PC-3 (cell line): ENCODE measurements at regions not wholly inside any gene's neighbourhood (a gene's known extent, or its start where the extent isn't known, plus 50 kb on each side); places are given as distances from the start of the nearest gene placed in this dataset.
A peak's percentile ranks its signal among the peaks of the same experiment; 100 is the strongest.

Experiments
- ATAC-seq: fragments of 200-7000 bp; cut with Tn5 transposase; 2 replicates; pipeline ENCODE4 v1.9.1; 2020; ENCODE audit warnings: mild to moderate bottlenecking, moderate library complexity
- BruUV-seq: library from RNA; stranded (reverse); fragments of 400-500 nt; replicated peaks from 2 replicates; lab custom pipeline; 2021; lab: Mats Ljungman, UMichigan
- CTCF ChIA-PET: fragments of 300-600 bp; sonication (Branson Sonifier 250); formaldehyde crosslinking; loops from one replicate; lab custom pipeline; 2022; ENCODE audit warnings: antibody characterized with exemption; lab: Charles Lee
- POLR2A ChIA-PET: fragments of 300-600 bp; sonication (Branson Sonifier 250); formaldehyde crosslinking; loops from one replicate; lab custom pipeline; 2022; ENCODE audit warnings: antibody characterized with exemption; ENCODE audit not compliant: unreplicated experiment; lab: Charles Lee
- DNase-seq: peaks from one replicate; pipeline ENCODE4 v3.0.0-alpha.2; 2015
- H2AFZ ChIP-seq: fragments of 300-600 bp; sonication (generic); 2 replicates; pipeline ENCODE4 v1.6.0; 2016; ENCODE audit warnings: antibody characterized with exemption, low read length
- H3F3A ChIP-seq: fragments of 300-600 bp; sonication (generic); one replicate; pipeline ENCODE4 v1.6.0; 2017; ENCODE audit warnings: antibody characterized with exemption, low read length, control low read depth, mild to moderate bottlenecking; ENCODE audit not compliant: unreplicated experiment
- H3K27ac ChIP-seq: fragments of 300-600 bp; sonication (generic); 2 replicates; pipeline ENCODE4 v1.5.1; 2016; ENCODE audit warnings: mild to moderate bottlenecking, low read length
- H3K27me3 ChIP-seq: fragments of 300-600 bp; sonication (generic); 2 replicates; pipeline ENCODE4 v1.6.1; 2016; ENCODE audit warnings: low read length, mixed read lengths
- H3K36me3 ChIP-seq: fragments of 300-600 bp; sonication (generic); 2 replicates; pipeline ENCODE4 v1.6.1; 2016; ENCODE audit warnings: low read depth, mixed run types, low read length, mixed read lengths
- H3K4me1 ChIP-seq: fragments of 300-600 bp; sonication (generic); 2 replicates; pipeline ENCODE4 v1.5.1; 2016; ENCODE audit warnings: low read length; ENCODE audit not compliant: insufficient read depth
- H3K4me2 ChIP-seq: fragments of 300-600 bp; sonication (generic); 2 replicates; pipeline ENCODE4 v1.6.0; 2016; ENCODE audit warnings: low read length
- H3K4me3 ChIP-seq: fragments of 300-600 bp; sonication (generic); 2 replicates; pipeline ENCODE4 v1.5.1; 2016; ENCODE audit warnings: mild to moderate bottlenecking, low read length, mixed read lengths
- H3K79me2 ChIP-seq: fragments of 300-600 bp; sonication (generic); 2 replicates; pipeline ENCODE4 v1.6.1; 2017; ENCODE audit warnings: low read length, mixed read lengths
- H3K9ac ChIP-seq: fragments of 300-600 bp; sonication (generic); 2 replicates; pipeline ENCODE4 v1.6.0; 2016; ENCODE audit warnings: mild to moderate bottlenecking, low read length
- H3K9me2 ChIP-seq: fragments of 300-600 bp; sonication (generic); replicated peaks from 2 replicates; pipeline ENCODE4 v1.6.1; 2016; ENCODE audit warnings: mixed run types, low read length, mixed read lengths
- H3K9me3 ChIP-seq: fragments of 300-600 bp; sonication (generic); 2 replicates; pipeline ENCODE4 v1.6.1; 2016; ENCODE audit warnings: low read length, mixed read lengths
- H4K20me1 ChIP-seq: fragments of 300-600 bp; sonication (generic); 2 replicates; pipeline ENCODE4 v1.6.1; 2016; ENCODE audit warnings: low read length, mixed read lengths
- EZH2 ChIP-seq: fragments of 300-600 bp; sonication (generic); IDR thresholded peaks from one replicate; pipeline ENCODE4 v1.6.1; 2017; ENCODE audit warnings: antibody characterized with exemption, mild to moderate bottlenecking, low read length; ENCODE audit not compliant: unreplicated experiment
- EZH2phosphoT487 ChIP-seq: fragments of 300-600 bp; sonication (generic); IDR thresholded peaks from 2 replicates; pipeline ENCODE4 v1.6.1; 2018; ENCODE audit warnings: mild to moderate bottlenecking, antibody characterized with exemption, low read length, borderline replicate concordance
- intact Hi-C: fragments of 100-400 bp; cut with micrococcal nuclease; formaldehyde crosslinking; loops from 2 replicates; pipeline ENCODE4 v1.9.0; 2023
- TF ChIP-seq, protein P1 (sequence below): fragments of 300-600 bp; sonication (generic); conservative IDR thresholded peaks from 2 replicates; pipeline ENCODE4 v1.5.1; 2017; ENCODE audit warnings: antibody characterized with exemption, low read depth, mild to moderate bottlenecking, low read length

- TF ChIP-seq EZH2 (no peak), EZH2phosphoT487 (no peak)
- TF ChIP-seq, protein P1, sequence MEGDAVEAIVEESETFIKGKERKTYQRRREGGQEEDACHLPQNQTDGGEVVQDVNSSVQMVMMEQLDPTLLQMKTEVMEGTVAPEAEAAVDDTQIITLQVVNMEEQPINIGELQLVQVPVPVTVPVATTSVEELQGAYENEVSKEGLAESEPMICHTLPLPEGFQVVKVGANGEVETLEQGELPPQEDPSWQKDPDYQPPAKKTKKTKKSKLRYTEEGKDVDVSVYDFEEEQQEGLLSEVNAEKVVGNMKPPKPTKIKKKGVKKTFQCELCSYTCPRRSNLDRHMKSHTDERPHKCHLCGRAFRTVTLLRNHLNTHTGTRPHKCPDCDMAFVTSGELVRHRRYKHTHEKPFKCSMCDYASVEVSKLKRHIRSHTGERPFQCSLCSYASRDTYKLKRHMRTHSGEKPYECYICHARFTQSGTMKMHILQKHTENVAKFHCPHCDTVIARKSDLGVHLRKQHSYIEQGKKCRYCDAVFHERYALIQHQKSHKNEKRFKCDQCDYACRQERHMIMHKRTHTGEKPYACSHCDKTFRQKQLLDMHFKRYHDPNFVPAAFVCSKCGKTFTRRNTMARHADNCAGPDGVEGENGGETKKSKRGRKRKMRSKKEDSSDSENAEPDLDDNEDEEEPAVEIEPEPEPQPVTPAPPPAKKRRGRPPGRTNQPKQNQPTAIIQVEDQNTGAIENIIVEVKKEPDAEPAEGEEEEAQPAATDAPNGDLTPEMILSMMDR: peak; percentile 53
- ATAC-seq (no peak), DNase-seq (peak; percentile 58)
- Histone ChIP-seq H3K4me3 (no peak overlapping the region), H3K36me3 (no peaks in the 10 kb centered on the region), H3K27me3 (no peaks in the 10 kb centered on the region; the same call in 1 of the 2 replicates), H3K4me1 (peaks cover 22% of the 10 kb centered on the region), H4K20me1 (no peaks in the 10 kb centered on the region), H3K9me3 (no peaks in the 10 kb centered on the region), H2AFZ (no peak overlapping the region), H3K79me2 (no peaks in the 10 kb centered on the region), H3K27ac (no peak overlapping the region), H3K4me2 (no peak overlapping the region), H3K9ac (no peak overlapping the region), H3K9me2 (peaks cover 5% of the 10 kb centered on the region; the same call in 1 of the 2 replicates), H3F3A (no peaks in the 10 kb centered on the region)
- POLR2A ChIA-PET: no interaction called here
- BruUV-seq: no TSS peak
- CTCF ChIA-PET: no interaction called here
- intact Hi-C loops: no loop called here
These were observed 53.2 kb upstream of the RAB4A start for GRCh38 chr1:229217716-229218115.

- CTCF ChIA-PET: no interaction called here
- no peaks in the 10 kb centered on the region; the same call in 1 of the 2 replicates for H3K27me3 ChIP-seq
- intact Hi-C loops: no loop called here
These were observed 52.3 kb upstream of the RAB4A start for GRCh38 chr1:229218612-229219025.

More at GRCh38 chr1:229218612-229219025, 52.3 kb upstream of the RAB4A start:
- BruUV-seq: no TSS peak
- Histone ChIP-seq H3K4me1 (peaks cover 22% of the 10 kb centered on the region), H3K79me2 (no peaks in the 10 kb centered on the region), H2AFZ (no peak overlapping the region), H3K4me2 (no peak overlapping the region), H4K20me1 (no peaks in the 10 kb centered on the region), H3K9me2 (peaks cover 5% of the 10 kb centered on the region; the same call in 1 of the 2 replicates), H3K27ac (no peak overlapping the region), H3F3A (no peaks in the 10 kb centered on the region), H3K36me3 (no peaks in the 10 kb centered on the region), H3K9ac (no peak overlapping the region), H3K9me3 (no peaks in the 10 kb centered on the region), H3K4me3 (no peak overlapping the region)
- TF ChIP-seq EZH2 (no peak), EZH2phosphoT487 (no peak)
- TF ChIP-seq, protein P1: no peak
- DNase-seq (no peak), ATAC-seq (no peak)
- POLR2A ChIA-PET: no interaction called here
